HG02798 (cell line): ENCODE measurements at regions not wholly inside any gene's neighbourhood (a gene's known extent, or its start where the extent isn't known, plus 50 kb on each side); places are given as distances from the start of the nearest gene placed in this dataset.
A peak's percentile ranks its signal among the peaks of the same experiment; 100 is the strongest.
"Not testable (repeated sequence)": the region's sequence is repeated elsewhere in the genome, so short reads cannot be mapped to it uniquely, and the experiment has no call there.

Experiments
- ATAC-seq: cut with Tn5 transposase; IDR thresholded peaks from one replicate; pipeline ENCODE4 v1.9.1; 2021; ENCODE audit warnings: mild to moderate bottlenecking; ENCODE audit not compliant: unreplicated experiment, poor library complexity

DNA sequence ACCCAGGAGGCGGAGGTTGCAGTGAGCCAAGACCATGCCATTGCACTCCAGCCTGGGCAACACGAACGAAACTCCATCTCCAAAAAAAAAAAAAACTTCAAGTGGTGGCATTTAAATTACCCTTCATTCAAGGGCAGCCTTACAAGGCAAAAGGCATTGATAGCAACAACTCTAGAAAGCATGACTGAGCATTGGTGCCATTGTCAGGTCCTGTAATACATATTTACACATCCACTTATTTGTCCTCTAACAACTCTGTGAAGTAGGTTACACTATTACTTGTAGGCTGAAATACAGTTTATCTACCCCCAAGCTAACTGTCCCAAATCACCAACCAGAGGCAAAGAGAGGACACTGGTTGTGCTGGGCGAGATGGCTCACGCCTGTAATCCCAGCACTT lies 52.7 kb upstream of the LARP1 start:
- no peak for ATAC-seq

DNA sequence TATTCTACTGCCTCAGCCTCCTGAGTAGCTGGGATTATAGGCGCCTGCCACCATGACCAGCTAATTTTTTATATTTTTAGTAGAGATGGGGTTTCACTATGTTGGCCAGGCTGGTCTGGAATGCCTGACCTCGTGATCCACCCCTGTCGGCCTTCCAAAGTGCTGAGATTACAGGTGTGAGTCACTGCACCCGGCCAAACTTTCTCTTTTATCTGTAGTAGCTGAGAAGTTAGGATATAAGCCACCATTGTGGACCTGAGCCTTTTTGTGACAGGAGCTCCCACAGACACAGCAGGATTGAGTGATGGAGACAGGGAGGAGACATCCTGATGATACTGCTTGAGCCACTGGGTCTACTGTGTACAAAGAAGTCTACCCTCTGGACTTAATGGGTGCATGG lies 53.5 kb upstream of the LARP1 start:
- ATAC-seq = not testable (repeated sequence)

DNA sequence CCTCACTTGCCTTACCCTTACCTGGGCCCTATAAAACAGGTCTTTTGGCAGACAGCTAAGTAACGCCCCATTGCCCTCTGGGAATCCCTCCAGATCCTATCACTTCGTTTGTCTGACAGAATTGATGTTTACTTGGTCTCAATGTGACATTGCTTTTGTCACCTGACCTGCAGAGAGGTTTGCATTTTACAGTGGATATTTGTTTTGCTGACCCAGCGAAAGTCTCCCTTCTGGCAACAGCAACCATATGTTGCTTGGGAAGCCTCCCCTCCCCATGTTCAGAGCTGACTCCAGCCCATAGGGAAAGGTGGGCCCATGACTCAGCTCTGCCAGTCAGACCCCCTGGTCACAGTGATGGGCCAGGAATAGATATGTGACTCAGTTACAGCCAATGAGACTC lies 54.0 kb upstream of the LARP1 start:
- ATAC-seq = no peak

DNA sequence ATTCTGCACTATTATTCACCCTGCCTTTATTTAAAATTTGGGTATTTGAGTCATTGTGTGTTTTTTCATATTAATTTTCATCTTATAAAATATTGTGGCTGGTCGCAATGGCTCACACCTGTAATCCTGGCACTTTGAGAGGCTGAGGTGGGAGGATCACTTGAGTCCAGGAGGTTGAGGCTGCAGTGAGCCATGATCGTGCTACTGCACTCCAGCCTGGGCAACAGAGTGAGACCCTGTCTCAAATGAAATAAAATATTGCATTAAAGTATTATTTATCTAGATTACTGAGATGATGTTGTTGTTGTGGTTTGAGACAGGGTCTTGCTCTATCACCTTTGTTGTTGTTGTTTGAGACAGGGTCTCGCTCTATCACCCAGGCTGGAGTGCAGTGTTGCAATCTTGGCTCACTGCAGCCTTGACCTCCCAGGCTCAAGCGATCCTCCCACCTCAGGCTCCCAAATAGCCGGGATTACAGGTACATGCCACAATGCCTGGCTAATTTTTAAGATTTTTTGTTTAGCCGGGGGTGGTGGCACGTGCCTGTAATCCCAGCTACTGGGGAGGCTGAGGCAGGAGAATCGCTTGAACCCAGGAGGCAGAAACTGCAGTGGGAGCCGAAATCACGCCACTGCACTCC lies 54.8 kb upstream of the LARP1 start:
- ATAC-seq = not testable (repeated sequence)

DNA sequence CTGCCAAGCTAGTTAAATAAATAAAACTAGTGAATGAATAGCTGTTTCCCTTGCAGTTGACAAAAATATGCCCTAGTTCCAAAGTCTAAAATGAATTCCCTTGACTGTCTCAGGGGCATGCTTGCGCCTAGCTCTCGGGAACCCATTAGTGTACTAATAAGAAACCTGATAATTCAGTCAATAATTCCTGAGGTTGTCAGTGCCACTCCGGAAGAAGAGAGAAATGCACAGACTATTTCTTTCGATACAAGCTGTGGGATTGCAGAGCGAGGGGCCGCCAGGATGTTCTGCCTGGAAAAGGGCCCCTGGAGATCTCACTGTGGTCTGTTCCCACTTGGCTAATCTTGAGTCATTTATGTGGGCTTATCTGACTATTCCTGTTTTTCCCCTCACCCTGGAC lies 56.4 kb upstream of the LARP1 start:
- no peak for ATAC-seq

DNA sequence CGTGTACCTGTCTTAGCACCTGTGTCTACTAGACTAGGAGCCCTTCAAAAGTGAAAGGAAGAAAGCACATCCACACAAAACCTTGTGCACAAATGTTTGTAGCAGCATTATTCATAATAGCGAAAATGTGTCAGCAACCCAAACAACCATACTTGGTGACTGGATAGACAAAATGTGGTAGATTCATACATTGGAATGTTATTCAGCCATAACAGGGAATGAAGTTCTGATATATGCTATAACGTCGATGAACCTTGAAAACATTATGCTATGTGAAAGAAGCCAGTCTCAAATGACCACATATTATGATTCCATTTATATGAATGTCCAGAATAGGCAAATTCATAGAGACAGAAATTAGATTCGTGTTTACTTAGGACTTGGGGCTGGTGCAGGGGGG lies 57.8 kb upstream of the LARP1 start:
- ATAC-seq = no peak

DNA sequence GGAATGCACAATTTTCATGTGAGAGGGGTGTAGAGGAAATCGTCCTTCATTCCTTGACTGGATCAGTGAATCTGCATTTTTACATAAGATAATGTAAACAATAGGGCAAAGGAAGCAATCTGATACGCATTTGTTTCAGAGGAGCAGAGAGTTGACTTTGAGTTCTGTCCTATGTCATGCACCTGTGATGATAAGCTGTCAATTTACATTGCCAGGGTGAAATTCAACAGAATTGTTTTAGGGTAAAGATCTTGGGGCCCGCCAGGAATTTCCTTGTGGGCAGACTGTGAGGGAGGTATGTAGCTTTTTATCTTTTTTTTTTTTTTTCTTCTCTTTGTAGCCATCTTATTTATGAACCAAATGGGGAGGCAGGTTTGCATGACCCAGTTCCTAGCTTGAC lies 58.3 kb upstream of the LARP1 start:
- ATAC-seq = no peak

DNA sequence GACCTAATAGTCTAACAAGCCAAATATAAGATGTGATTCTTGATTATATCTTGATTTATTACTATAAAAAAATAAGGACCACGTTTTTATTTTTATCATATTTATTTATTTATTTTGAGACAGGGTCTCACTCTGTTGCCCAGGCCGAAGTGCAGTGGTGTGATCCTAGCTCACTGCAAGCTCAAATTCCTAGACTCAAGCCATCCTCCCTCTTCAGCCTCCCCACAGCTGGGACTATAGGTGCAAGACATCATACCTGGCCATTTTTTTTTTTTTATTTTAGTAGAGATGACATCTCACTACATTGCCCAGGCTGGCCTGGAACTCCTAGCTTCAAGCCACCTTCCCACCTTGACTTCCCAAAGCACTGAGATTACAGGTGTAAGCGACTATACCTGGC lies 61.0 kb upstream of the LARP1 start:
- ATAC-seq = no peak

DNA sequence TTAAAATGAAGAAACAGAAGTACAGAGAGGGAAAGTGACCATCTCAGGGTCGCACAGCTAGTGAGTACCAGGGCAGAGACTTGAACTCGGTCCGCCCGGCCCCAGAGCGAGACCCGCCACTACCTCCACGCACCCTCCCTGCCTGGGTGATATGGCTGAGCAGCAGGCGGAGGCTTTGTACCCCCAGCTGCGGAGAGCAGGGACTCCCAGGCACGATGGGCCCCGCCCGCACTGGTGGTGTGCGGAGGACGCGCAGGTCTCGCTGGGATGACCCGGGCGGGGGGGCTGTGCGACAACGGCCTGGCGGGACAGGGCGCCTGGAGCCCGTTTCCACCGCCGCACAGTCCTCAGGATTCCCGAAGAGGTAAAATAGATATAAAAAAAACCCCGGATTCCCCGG lies 64.7 kb upstream of the LARP1 start:
- ATAC-seq = no peak

DNA sequence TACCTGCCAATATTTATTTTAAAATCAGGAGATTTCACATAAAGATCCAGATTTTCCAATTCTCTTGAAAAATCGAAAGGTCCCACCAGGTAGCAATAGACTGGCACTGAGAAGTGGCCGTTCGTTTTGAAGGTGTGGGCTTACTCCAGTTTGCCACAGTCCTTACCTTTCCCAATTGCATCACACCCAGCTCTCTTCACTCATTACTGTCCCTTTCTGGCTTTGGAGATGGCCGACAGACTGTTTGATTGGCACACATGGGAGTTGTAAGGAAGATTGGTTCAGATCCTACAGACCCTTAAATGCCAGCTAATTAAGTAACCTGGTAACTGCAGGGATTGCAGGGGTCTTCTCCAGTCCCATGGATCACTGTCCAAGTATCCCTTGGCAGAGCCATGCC lies 68.7 kb upstream of the LARP1 start:
- no peak for ATAC-seq

DNA sequence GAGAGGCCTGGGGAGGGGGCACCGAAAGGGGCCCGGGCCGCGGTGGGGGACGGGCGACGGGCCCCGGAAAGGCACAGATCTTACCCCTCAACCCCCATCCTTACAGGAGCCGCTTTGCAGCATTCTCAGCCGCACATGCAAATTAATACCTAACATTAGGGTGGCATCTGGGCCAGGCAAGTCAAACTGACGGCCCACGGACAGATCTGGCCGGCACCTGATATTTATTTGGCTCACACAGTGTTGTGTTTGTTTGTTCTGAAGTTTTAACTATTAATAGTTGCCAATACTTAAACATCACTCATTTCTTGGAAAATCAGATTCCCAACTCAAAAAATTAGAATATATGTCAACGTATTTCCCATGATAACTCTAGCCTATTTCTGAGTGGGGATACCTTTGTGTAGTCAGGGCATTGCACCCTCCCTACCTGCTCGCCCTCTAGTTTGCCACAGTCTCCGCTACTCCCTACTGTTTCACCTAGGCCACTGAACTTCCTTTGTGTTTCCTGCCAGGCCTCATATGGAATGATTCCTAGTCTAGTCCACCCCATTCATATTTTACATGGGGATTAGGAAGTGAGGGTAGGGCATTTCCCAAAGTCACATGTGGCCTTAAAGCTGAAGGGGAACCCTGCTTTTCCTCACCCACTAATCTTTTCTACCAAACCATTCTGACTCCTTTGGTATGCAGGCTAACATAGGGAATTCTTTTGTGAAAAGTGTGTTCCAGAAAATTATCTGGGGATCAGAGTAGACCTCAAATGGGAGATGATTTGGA lies 71.9 kb upstream of the LARP1 start:
- ATAC-seq = peak; percentile 66

DNA sequence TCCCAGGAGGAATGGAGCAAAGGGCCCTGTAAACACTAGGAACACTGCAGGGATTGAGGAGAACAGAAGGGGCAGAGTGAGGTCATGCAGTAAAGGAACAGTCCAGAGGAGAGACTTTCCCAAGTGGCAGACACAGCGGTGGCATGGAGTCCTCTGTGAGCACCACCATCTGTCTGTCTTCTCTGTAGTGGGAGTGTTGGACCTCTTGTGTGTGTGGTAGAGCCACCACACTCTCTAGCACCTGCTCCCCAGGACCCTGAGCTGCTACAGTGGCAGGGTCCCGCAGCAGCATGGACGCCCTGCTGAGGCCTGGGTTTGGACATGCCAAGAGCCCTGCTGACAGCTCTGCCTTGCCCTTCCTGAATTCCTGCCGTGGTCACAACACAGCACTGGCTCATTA lies 75.7 kb upstream of the LARP1 start:
- ATAC-seq = no peak

DNA sequence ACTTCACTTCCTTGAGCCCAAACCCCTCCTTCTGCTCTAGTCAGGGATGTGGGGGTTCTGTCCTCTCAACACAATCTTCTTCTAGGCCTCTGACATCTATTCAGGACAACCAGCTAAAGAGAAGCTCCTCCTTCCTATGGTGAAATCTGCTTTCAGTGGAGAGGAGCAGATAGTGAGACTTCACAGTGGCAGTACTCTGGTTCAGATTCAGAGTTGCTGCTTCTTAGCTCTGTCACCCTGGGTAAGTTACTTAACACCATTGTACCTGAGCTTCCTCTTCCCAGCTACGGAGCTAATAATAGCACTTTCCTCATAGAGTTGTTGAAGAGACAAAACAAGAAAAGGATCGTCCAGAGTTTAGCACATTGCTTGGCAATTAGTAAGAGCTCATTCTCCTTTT lies 77.3 kb upstream of the LARP1 start:
- ATAC-seq = no peak

DNA sequence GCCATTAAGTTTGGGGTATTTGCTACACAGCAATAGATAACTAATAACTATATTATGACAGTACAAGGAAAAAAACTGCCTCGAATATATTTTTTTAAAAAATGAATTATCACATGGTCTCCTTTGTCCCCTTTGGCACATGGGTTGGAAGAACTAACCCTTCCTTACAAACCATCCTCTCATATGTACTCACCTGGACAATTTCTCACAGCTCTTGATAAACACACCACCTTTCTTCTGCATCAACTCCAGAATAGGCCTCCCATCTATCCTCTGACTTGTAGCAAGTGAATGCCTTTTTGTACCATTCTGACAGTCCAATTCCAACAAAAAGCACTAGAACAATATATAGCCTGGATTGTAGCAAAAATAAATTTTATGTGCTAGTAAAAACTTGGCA lies 78.7 kb upstream of the LARP1 start:
- ATAC-seq = no peak

DNA sequence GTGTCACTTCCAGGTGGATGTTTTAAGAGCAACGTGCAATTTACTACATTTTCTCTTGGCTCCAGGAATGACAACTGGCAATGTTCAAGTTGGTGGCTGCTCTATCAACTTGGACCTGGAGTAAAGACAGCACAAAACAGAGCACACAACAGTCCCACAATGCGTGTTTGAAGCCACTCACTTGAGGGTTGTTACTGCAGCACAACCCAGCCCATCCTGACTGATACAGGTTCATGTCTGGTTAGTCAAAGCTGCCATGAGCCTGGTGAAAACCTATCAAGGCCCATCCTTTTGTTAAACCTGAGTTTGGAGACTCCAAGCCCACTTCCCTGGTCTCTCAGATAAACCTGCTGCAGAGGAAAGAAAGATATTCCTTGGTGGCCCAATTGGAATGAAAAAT lies 81.1 kb upstream of the LARP1 start:
- no peak for ATAC-seq

DNA sequence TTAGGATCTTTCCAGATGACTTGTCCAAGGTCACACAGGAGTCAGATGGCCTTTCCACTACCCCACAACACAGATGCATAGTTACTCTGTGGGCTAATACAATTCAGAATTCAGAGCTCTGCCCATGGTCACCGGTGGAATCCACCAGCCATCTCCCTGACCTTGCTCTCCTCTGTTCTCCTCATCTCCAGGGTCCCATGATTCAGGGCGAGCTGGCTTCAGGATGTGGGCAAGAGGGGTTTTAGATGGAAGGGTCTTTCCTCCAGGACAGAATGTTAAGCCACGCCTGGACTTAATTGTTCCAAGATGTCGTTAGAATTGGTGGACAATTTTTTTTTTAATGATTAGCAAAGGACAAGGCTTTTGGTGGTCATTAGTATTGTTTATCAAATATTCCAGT lies 81.7 kb upstream of the LARP1 start:
- no peak for ATAC-seq

DNA sequence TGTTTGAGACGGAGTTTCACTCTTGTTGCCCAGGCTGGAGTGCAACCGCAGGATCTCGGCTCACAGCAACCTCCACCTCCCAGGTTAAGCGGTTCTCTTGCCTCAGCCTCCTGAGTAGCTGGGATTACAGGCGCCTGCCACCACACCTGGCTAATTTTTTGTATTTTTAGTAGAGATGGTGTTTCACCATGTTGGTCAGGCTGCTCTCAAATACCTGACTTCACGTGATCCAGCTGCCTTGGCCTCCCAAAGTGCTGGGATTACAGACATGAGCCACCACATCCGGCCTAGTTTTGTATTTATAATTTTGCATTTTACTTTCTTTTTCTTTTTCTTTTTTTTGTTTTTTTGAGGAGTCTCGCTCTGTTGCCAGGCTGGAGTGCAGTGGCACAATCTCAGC lies 85.3 kb upstream of the LARP1 start:
- ATAC-seq = not testable (repeated sequence)

DNA sequence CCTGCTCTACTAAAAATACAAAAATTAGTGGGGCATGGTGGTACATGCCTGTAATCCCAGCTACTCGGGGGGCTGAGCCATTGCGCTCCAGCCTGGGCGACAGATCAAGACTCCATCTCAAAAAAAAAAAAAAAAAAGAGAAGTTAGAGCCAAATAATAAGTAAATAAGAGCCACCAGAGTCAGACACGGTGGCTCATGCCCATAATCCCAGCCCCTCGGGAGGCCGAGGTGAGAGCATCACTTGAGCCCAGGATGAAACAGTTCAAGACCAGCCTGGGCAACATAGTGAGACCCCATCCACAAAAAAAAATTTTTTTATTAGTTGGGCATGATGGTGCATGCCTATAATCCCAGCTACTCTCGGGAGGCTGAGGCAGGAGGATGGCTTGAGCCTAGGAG lies 85.8 kb upstream of the LARP1 start:
- no peak for ATAC-seq

DNA sequence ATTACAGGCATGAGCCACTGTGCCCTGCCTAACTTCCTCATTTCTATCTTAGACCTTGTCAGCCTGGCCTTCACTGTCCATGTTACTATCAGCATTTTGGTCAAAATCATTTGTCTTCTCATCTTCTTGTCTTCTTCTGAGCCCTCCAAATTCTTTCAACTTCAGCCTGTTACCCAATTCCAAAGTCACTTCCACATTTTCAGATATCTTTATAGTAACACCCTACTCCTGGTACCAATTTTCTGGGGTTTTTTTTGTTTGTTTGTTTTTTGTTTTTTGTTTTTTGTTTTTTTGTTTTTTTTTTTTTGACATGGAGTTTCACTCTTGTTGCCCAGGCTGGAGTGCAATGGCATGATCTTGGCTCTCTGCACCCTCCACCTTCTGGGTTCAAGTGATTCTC lies 90.3 kb upstream of the LARP1 start:
- no peak for ATAC-seq

DNA sequence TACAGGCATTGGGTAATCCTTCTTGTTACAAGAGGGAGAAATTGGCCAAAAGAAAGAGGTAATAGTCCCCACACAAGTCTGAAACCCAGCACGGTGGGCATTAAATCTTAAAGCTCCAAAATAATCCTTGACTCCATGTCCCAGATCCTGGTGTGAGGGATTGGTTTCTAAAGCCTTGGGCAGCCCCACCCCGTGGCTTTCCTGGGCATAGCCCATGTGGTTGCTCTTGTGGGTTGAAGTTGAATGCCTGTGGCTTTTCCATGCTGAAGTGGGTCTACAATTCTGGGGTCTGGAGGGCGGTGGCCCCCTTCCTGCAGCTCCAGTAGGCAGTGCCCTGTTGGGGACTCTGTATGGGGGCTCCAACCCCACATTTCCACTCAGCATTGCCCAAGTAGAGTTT lies 91.8 kb upstream of the LARP1 start:
- no peak for ATAC-seq

DNA sequence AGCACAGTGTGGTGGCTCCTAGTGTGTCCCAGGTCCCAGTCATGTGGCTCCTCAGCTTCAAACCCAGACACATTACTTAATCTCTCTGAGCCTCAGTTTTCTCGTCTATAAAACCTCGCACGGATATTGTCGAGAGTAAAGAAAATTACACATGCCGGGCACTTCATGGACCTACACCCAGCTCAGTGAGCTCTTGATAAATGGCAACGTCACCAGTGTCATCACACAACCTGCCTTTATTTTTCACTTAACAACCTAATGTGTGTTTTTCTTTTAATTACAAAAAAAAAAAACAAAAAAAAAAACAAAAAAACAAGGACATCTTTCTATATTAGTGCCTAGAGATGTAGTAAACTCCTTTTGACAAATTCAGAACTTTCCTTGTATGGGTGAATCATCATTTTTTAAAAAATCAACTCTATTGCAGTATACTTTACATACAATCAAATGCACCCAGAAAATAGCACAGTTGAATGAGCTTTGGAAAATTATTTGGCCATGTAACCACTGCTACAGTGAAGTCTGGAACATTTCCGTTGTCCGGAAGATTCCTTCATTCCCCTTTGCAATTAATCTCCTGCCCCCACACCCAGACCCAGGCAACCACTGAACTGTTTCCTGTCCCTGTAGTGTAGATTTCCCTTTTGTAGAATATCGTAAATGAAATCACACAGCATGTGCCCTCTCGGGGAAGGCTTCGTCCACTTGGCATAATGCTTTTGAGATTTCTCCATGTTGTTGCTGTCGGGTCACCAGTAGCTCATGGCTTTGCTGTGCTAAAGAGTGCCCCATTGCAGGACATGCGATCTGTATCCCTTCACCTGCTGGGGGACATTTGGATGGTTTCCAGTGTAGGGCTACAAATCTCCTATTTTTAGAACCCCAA lies 100.4 kb upstream of the LARP1 start:
- ATAC-seq = no peak
